ENCODE measurements at regions not wholly inside any gene's neighbourhood (a gene's known extent, or its start where the extent isn't known, plus 50 kb on each side); places are given as distances from the start of the nearest gene placed in this dataset.

- no peak for DNase-seq
These were observed 189.2 kb downstream of the PCSK1 start for GRCh38 chr5:96243862-96244261.

DNA sequence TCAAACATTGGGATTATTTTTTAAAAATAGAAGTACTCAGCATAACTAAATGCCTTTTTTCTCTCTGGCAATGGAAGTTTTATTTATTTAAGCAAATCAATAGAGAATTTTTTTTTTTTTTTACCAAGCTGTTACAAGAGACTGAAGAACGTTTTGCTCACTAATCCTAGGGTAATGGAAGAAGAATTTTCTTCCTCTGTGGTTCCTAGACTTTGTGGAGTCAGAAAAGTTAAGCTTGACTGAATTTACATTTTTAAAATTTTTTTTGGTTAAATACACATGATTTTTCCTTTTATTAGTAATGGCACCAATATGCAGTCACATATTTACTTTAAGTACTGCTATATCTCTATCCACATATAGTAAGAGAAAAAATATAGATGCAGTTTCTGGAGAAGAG is 189.8 kb downstream of the PCSK1 start:
- no peak for DNase-seq

- DNase-seq: no peak
These were observed 190.5 kb downstream of the PCSK1 start for GRCh38 chr5:96242571-96242970.

- DNase-seq: no peak
These were observed 196.2 kb downstream of the PCSK1 start for GRCh38 chr5:96236831-96237230.

- no peak for DNase-seq
These were observed 197.0 kb downstream of the PCSK1 start for GRCh38 chr5:96236051-96236450.

GRCh38 chr5:96235008-96235910 is 197.8 kb downstream of the PCSK1 start:
- DNase-seq: no peak

- DNase-seq: no peak
These were observed 200.4 kb downstream of the PCSK1 start for GRCh38 chr5:96232602-96233001.

DNA sequence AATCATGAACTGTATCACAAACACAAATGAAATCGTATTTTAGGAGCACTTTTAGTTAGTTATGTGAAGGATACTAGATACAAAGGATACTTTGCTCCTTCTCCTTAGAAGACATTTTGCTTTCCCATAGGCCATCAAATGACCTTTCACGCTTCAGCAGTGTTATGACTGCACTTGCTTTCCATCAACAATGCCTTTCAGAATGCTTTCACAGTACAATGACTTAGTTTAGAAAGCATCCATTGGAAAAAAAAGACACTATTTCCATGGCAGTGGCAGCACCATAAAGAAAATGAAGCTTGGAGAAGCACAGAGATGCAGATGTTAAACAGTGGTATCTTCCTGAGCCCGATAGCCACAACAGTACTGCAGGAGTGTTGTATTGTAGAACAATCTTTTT is 203.9 kb downstream of the PCSK1 start:
- no peak for DNase-seq

DNA sequence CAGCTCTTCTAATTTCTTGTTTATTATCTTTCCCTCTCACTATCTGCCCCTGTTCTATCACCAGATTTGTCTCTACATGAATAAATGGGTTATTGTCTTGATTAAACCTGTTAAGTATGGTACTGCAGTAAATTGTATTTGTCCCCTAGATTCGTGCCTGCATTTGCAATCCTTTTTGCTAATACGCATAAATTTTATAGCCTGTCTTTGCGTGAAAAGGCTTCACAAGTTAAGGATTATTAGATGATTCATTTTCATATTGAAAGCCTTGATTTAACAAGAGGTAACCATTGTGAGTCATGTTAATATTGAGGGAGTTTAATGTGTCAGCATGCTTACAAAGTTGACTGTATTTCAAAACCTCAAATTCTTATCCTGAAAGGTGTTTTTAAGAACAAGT is 204.6 kb downstream of the PCSK1 start:
- DNase-seq: no peak

DNA sequence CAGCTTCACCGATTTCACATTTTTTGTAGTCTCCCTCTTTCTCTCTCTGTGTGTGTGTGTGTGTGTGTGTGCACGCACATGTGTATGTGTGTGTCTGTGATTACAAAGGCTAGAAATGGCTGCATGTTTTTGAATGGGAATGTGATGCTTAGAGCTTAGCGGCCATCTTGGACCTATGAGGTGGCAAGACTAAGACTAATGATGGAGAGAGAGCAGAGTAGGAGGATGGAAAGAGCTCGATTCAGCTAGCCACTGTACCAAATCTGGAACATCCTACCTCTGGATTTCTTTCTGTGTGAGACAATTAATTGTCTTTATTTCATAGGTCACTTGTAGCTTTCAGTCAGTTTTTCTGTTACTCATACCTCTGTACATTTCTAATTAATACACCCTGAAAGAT is 205.1 kb downstream of the PCSK1 start:
- no peak for DNase-seq

GRCh38 chr5:96226941-96227552 is 206.0 kb downstream of the PCSK1 start:
- DNase-seq: no peak

GRCh38 chr5:96222129-96222528 is 210.9 kb downstream of the PCSK1 start:
- no peak for DNase-seq

DNA sequence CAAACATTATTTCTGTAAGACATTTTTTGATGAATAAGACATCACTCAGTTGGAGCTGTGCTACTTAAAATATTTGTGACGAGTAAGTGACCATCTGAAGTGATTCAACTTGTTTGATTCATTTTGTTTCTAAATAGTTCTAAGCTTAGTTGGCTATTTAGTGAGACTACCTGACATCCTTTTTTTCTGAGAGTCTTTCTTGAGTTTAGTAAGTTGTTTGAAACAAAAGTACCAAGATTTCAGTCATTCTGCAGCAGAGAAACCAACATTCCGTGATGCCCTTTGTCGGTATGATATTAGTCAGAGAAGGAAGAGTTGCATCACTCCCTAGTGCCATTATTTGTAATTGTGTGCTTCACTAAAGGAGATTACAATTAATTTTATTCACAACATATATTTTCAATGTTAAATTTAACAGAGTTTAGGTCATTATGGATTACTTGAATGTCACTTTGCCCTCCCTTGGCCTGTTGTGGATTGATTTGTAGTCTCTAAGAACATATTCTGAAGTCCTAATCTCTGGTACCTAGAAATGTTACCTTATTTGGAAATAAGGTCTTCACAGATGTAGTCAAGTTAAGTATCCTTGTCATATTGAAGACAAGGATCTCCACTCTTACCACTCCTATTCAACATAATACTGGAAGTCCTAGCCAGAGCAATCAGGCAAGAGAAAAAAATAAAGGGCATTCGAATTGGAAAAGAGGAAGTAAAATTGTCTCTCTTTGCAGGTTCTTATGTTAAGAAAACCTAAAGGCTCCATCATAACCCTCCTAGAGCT is 212.2 kb downstream of the PCSK1 start:
- no peak for DNase-seq

DNA sequence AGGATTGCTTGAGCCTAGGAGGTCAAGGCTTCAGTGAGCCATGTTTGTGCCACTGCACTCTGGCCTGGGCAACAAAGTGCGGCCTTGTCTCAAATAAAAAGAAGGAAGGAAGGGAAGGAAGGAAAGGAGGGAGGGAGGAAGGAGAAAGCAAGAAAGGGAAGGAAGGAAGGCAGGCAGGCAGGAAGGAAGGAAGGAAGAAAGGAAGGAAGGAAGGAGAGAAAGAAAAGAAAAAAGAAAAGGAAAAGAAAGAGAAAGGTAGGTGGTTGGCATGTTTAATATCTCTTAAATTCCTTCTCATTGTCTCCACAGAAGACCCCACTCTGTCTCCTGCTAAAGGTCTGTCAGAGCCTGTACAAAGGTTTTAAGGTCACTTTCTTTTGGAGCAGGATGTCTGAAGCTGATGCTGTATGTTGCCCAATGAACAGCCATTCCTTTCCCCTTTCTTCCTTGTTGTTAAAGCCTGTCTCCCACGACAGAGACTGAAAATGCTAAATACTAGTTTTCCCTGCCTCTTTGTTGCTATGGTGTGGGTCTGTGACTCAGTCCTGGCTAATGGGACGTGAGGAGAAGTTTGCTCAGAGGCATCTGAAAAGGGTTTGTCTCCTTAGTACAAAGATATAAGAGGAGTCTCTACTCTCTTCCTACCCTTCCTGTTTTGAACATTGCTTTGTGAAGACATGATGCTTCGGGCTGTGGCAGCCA is 213.3 kb downstream of the PCSK1 start:
- DNase-seq: no peak

DNA sequence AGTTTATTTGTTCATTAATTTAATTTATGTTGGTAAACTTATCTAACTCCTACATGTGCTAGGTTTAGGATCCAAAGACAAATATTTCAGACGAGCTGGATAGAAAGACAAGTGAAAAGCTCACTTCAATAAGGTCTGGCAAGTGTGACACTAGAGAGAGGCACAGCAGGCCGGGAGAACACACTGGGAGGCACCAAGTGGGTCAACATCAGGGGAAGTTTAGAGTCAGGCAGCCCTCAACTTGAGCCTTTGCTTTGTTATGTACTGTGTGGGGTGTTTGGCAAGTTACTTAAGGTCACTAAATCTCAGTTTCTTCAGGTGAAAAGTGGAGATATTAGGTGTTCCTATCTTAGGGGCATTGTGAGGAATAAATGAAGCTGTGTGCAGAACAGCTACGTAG is 214.4 kb downstream of the PCSK1 start:
- no peak for DNase-seq

DNA sequence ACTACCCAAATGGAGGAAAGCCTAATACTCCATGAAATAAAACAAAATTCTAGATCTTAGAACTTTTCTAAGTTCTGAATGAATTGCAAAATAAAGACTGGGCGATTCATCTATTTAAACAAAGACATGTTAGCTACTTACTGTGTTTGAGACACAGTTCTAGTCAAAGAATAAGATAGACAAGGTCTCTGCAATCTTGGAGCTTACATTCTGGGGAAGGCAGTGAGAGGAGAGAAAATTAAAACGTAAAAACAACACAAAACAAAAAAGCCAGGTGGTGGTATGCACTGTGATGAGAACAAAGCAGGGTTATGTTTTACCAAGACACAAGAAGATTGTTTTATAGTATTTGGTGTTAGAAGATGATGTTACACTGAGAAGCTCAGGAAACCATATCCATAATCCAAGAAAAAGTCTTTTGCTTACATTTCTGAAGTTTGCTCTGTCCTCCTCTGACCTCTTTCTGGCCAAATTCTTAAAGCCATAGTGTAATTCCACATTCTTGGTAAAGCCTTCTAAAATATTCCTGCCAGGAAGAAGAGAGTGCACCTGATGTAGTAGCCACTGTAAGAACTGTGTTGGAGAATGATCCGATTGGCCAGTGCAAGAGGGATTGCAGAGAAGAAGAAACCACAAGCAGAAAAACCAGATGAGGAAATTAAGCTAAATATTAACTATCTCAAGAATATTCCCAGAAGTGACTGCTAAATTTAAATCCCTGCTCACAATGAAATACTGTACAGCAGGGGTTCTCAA is 218.4 kb downstream of the PCSK1 start:
- DNase-seq: no peak

DNA sequence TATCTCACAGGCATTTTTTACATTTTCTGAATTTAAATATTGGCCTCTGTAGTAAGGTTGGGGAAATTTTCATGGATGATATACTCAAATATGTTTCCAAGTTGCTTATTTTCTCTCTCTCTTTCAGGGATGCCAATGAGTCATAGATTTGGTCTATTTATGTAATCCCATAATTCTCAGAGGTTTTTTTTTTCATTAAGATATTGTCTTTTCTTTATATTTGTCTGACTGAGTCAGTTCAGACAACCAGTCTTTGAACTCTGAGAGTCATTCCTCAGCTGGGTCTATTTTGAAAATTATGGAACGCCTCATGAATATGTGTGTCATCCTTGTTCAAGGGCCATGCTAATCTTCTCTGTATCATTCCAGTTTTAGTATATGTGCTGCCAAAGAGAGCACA is 223.2 kb downstream of the PCSK1 start:
- no peak for DNase-seq

- no peak for DNase-seq
These were observed 225.6 kb downstream of the PCSK1 start for GRCh38 chr5:96207420-96207819.

GRCh38 chr5:96203761-96204160 is 229.3 kb downstream of the PCSK1 start:
- no peak for DNase-seq

- no peak for DNase-seq
These were observed 231.5 kb downstream of the PCSK1 start for GRCh38 chr5:96201503-96201902.

GRCh38 chr5:96200641-96201040 is 232.4 kb downstream of the PCSK1 start:
- DNase-seq: no peak

DNA sequence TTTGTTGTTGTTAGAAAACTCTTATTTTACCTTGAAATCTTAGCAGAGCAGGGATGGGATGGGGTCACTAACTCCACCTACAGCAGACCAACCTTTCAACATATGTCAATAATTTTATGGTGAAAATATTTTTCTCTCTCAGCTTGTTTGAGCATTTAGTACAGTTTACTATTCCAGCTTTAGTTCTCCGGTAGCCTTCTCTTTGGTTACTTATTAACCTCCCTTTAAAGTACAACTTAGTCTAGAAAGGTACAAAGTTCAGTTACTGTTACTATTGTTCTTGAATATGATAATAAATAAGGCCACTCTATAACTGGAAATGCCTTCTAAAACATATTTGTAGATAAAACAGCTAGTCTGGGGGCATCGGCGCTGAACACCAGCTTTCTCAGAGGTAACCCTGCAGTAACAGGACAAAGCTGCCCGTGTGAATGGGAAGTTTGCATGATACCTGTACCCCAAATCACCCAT is 233.3 kb downstream of the PCSK1 start:
- no peak for DNase-seq

Measured in NCI-H1105 (cell line).